GM21423 (cell line): ENCODE measurements at regions not wholly inside any gene's neighbourhood (a gene's known extent, or its start where the extent isn't known, plus 50 kb on each side); places are given as distances from the start of the nearest gene placed in this dataset.
"Not testable (repeated sequence)": the region's sequence is repeated elsewhere in the genome, so short reads cannot be mapped to it uniquely, and the experiment has no call there.

Experiments
- ATAC-seq: cut with Tn5 transposase; IDR thresholded peaks from one replicate; pipeline ENCODE4 v1.9.1; 2021; ENCODE audit warnings: mild to moderate bottlenecking, moderate library complexity; ENCODE audit not compliant: unreplicated experiment

GRCh38 chr22:38375784-38376183 is 58.6 kb upstream of the CSNK1E start:
- not testable (repeated sequence) for ATAC-seq

- not testable (repeated sequence) for ATAC-seq
These were observed 57.8 kb upstream of the CSNK1E start for GRCh38 chr22:38375005-38375404.

- not testable (repeated sequence) for ATAC-seq
These were observed 57.2 kb upstream of the CSNK1E start for GRCh38 chr22:38374433-38374831.

GRCh38 chr22:38373783-38374432 is 56.7 kb upstream of the CSNK1E start:
- peak; percentile 59 for ATAC-seq

- ATAC-seq = not testable (repeated sequence)
These were observed 55.4 kb upstream of the CSNK1E start for GRCh38 chr22:38372665-38373064.

- not testable (repeated sequence) for ATAC-seq
These were observed 53.3 kb upstream of the CSNK1E start for GRCh38 chr22:38370490-38370889.

GRCh38 chr22:38369132-38369531 is 51.9 kb upstream of the CSNK1E start:
- ATAC-seq = not testable (repeated sequence)
